SW480 (cell line): ENCODE measurements at regions not wholly inside any gene's neighbourhood (a gene's known extent, or its start where the extent isn't known, plus 50 kb on each side); places are given as distances from the start of the nearest gene placed in this dataset.

ENCODE experiments used
- DNase-seq: peaks from one replicate; pipeline ENCODE4 v3.0.0-alpha.2; 2016; ENCODE audit warnings: low spot score

DNA sequence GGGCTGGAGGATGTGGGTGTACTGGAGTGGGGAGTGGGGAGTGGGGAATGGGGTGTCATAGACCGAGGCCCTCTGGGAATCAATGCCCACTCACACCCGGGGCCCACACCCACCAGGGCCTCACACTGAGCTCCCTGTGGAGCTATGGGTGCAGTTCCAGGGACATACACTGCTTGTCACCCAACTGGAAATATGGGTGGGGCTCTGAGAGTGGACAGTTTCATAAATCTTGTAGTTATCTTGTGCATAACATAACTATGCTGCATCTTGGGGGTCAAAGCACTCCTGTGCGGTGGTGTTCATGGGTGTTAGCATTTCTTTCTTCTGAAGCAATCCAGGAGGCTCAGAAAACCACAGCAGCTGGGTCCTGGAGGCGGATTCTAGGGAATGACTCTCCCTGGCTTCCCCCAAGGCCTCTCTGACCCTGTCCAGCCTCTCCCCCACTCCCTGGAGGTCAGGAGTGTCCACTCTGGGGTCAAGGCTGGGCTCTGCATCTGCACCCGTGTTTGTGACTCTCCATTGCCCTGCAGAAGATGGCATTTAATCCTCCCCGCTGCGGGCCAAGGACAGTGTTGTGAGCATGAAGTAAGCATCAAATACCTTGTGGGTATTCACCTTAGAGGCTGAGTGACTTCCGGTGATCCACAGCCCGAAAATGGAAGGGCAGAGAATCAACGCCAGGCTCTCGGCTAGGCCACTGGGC lies 172.5 kb downstream of the CTTN start:
- no peak for DNase-seq

DNA sequence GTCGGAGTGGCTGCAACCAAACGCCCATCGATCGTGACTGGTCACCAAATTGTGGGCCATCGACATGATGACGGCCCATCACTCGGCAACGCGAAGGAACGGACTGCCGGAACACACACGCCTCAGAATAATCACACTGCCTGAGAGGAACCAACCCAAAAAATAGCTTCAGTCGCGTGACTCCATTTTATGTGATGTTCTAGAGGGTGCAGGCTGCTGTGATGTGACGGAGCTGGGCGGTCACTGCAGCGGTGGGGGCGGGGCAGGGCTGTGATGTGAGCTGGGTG lies 174.6 kb downstream of the CTTN start:
- DNase-seq: no peak

DNA sequence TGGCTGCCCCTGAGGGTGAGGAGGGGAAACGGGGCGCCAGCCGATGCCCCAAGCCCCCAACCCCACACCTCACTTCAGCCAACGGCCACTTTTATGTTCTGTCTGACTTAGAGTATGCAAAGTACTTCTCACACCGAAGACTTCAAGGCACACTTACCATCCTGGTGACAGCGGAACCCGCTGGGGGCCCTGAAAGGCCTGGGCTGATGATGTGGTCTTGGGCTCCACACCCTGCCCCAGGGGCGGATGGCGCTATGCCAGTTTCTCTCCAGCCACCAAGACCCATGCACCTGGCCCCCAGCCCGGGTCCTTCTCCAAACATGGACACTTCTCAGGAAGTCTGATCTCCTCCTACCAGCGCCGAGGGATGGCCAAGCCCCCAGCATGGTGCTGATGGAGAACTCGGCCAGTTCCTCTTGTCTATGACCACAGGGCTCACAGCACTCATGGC lies 175.4 kb downstream of the CTTN start:
- no peak for DNase-seq

DNA sequence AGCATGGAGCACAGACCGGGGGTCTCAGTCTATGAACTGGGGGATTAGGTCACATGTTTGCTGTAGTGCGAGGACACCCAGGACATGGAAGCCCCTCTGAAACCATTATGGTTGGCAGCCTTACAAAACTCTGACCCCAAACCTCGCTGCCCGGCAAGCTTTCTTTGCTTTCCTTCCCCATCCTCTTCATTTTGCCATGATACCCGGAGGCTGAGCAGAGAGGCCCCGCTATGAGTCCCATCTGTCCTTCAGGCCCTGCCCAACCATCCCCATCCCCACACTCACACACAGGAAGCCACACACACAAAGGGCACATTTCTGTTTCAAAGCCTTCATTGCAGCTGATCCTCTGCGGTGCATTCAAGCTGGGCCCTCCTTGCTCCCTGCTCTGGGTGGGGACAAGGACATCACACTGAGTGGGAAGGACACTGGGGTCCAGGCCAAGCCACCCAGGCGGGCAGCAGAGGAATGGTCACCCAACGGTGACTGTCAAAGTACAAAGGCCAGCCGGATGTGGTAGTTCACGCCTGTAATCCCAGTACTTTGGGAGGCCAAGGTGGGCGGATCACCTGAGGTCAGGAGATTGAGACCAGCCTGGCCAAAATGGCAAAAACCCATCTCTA lies 176.5 kb downstream of the CTTN start:
- DNase-seq: no peak

DNA sequence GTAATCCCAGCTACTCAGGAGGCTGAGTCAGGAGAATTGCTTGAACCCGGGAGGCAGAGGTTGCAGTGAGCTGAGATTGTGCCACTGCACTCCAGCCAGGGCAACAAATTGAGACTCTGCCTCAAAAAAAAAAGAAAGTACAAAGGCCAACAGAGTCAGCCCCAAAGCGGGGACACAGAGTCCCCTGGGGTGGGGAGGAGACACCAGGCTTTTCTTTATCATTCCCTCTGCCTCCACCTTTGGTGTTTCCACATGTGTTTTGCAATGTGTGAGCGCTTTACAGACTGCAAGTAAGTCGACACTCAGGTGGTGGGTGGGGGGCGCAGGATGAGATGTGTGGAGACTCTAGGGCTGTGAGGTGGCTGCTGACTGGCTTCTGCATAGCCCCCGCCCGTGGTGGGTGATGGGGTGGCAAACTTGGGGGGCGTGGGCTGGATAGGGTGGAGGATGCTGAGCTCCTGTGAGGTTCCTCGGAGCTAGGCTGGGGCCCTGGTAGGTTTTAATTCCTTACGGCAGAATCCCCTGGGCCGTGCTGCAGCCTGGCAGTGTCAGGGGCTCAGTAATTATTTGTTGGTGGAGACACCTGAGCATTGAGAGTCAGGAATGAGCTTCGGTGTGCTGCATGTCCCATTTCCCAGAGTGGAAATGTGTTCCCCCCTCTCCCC lies 177.2 kb downstream of the CTTN start:
- no peak for DNase-seq

DNA sequence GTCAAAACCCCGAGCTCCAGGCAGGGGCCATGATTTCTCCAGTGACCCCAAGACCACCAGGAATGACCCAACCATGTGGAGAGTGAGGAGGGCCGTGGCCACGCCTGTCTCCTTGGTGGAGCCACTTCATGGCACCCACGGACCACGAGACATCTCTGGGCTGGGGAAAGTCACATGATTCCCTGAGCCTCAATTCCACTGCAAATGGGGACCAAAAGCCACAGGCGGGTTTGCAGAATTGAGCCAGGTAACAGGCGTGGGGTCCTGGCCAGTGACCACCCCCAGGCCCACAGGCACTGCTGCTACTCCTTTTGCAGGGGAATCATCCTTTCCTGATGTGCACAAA lies 178.9 kb downstream of the CTTN start:
- DNase-seq: no peak

DNA sequence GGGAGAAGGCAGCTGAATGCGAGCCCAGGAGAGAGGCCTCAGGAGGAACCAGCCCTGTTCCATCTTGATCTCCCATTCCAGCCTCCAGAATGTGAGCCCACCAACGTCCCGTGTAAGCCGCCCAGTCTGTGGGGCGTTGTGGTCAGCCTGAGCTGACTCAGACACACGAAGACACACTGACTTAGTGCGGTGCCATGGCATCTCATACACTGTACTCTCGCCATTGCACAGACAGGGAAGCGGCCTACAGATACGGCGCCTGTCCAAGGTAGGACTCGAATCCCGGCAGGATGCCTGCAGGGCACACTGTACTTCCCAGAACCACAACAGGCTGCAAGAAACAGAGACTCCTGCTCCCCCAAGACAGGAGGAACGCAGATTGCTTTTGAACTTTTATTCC lies 179.6 kb downstream of the CTTN start:
- DNase-seq: no peak

DNA sequence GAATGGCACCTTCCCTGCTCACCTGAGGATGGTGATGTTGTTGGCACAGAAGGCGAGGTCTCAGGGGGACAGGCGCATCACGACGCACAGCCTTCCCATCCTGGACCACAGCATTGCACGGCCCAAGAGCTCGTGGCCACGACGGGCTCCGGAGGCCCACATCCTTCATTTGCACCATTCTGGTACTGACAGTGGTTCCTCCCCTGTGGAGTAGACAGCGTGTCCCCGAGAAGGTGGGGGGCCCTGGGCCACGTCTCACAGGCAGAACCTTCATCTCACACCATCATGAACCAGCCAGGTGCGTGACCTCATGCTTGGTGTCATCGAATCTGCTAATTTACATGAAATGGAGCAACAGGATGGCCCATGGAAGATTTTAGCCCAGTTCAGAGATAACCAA lies 180.0 kb downstream of the CTTN start:
- DNase-seq: no peak

DNA sequence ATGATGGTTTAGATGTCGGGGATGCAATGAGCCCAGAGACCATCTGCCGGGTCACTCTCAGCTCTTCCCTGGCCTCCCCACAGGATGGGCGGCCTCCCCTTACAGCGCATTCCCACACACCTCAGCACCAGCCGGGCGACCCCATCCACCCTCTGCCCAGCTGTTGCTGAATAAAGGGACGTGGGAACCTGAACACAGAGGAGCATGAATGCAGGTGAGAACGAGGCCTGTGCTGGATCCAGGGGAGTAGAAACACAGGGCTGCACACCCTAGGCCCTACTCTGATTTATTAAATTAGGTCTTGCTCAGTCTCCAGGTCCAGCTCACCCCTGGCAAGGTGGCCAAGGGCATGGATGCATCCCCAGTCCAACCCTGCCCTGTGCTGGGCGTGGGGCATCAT lies 180.5 kb downstream of the CTTN start:
- DNase-seq: no peak

DNA sequence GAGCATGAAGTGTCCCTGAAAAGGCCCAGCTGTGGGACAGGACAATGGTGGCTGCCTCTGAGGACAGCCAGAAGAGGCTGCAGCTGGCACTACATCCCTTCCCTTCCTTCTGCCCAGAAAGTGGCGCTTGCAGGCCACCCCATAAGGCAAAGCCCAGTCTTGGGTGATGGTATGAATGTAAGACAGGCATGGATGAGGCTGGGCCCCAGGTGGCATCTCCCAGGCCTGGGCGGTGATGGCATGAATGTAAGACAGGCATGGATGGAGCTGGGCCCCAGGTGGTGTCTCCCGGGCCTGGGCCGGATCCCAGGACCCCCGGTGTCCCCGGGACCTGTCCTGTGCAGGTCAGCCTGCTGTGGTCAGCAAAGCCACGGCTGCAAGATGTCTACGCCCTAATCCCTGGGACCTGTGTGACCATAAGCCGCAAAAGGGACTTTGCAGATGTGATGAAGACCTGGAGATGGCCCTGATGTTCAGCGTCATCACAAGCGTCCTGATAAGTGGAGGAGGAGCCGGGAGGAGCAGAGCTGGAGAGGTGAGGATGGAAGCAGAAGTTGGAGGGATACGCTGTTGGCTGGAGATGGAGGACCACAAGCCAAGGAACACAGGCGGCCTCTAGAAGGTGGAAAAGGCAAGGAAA lies 181.1 kb downstream of the CTTN start:
- no peak for DNase-seq

DNA sequence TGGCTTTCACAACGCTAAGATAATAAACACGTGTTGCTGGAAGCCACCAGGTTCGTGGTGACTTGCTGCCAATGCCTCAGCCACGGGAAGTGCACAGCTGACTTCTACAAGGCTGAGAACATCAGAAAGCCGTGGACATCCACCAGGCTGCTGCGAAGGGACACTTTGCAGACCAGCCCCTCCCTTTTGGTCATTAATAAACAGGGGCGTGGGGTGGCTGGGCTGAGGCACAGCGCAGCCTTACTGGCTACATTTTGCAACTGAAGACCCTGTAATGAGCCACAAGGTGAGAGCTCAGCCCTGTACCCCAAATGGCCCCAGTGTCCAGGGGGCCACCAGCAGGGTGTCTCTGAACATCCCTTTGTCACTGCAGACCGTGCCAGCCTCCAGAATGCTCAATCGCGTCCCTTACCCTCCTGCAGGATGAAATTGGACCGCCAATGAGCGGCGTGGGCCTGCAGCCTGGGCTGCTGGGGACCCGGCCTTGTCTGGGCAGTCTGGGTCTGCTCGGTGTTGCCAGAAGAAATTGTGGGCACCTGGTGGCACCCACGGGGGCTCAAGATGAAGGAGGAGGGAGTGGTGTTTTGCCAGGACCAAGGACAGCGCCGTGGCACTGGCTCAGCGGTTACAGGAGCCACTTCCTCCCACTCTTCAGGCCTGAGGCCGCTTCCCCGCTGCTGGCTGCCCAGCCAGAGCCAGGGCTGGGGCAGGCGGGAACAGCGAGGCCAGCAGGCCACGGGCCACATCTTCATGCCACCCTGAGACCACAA lies 181.9 kb downstream of the CTTN start:
- no peak for DNase-seq

DNA sequence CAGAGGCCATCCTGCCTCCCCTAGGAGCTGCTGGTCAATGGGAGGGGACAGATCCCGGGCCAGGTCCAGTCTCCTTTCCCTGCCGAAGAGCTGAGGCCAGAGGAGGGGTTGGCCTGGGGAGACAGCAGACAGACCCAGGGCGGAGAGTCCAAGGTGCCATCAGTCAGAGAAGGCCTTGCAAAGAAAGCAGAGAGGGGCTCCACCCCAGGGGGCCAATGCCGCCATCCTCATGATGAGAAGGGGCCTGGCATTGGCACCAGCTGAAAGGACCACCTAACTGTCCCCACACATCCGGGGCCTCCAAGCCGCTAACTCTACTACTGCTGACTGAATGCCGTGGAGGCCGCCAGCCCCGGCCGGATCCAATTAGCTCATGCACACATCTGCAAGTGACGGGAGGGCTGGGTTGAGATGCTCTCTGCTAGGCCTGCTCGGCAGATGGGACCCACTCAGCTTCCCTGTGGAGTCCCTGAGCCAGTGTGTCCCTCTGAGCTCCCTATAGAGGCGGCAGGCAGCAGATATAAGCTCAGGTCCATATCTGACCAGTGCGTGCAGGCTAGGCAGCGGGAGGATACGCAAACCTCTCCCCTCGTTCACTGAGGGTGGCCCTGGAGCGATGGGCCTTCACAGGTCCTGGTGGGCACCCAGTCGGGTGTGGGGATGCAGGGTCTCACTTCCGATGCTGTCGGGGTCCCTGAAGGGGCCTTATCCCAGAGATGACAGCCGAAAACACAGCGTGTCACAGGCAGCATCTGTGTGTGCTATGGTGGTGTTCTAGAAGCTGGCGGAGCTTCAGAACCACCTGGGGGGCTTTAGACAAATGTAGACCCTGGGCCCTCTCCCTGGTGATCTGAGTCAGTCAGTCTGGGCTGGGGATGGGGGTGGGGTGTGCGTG lies 183.9 kb downstream of the CTTN start:
- no peak for DNase-seq

DNA sequence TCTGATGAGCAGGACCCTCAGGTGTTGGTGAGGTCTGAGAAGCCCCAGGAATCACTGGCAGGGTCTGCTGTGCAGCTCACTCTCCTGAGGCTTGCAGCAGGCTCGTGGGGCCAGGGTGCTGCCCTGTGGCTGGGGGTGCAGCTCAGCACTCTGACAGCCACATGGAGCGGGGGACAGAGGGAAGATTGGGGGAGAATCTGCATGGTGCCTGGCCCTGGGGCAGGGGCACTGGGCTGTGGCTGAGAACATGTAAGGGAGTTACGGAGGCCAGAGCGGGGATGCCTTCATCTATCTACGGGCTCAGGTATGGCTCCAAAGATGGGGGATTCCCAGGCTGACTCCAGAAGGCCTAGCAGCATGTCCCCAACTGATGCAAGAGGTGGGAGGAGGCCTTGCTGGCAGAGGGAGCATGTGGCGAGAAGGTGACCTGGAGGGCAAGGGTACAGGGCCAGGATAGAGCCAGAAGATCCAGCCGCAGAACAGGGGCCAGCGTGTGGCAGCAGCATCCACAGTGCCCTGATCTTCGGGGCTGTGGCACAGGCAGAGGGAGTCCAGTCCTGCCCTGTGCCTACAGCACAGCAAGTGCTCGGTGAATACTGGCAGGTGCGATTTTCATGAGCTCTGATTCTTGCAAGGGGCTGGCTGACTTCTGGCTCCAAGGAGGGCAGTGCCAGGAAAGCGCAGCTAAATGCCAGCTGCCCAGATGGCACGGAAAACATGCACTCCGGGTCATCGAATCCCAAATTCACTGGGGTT lies 184.7 kb downstream of the CTTN start:
- DNase-seq: no peak

DNA sequence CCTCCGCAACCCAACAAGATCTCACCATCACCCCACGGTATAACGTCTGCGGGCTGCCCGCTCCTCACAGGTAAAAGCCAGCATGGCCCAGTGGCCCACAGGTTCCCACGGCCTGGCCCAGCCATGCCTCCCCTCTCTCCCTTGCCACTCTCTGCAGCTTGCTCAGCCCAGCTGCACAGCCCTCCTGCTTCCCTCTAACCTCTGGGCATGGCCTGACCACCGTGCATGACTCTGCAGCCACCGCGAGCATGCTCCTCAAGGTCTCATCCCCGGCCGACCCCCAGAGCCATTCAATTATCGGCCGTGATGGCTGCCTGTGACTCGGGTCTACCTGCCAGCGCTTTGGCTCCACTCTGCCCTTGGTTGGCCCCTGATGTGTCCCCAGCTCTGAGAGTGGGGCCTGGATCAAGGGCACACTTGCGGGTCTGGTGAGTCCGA lies 185.5 kb downstream of the CTTN start:
- no peak for DNase-seq

DNA sequence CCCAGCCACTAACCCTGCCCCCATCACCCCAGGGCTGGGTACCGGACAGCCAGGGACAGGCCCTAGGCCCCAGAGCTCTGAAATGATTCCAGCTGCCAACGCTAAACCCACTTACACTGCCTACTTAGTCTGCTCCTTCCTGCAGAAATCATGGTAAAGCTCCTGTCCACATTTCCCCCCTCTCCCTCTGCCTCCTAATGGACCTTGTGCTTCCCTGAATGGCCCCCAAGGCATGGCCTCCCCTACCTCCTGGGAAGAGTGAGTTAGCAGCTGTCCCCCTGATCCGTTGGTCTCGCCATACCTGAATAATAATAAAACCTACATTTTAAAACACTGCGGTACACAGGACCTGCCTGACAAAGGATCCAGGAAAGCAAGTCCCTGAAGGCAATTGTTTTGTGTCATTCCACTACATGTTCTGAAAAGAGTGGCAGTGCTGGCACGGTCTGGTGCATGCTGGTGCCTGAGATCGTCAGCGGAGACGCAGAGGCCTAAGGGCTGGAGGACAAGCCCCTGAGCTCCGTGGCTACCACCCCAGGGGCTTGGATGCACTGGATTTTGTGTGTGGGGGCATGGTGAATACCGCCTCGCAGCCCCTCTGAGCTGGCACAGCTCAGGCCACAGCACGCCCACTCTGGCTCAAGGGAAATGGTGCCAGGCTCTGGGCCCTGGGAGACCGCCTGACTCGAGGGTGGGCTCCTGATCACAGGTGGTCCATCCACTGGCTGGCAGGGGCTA lies 186.3 kb downstream of the CTTN start:
- no peak for DNase-seq

DNA sequence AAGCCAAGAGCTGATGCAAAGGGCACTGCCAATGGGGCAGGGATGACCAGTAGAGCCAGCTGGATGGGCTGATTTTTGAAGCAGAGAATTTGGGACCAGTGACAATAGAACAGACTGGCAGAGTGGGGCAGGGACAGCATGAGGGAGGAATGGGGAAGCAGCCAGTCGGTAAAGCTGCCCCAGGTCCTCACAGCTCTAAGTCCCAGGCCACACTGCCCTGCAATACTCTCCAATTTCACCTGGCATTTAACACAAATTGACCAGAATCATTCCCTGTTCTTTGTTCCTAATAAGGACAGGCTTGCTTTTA lies 186.9 kb downstream of the CTTN start:
- no peak for DNase-seq

DNA sequence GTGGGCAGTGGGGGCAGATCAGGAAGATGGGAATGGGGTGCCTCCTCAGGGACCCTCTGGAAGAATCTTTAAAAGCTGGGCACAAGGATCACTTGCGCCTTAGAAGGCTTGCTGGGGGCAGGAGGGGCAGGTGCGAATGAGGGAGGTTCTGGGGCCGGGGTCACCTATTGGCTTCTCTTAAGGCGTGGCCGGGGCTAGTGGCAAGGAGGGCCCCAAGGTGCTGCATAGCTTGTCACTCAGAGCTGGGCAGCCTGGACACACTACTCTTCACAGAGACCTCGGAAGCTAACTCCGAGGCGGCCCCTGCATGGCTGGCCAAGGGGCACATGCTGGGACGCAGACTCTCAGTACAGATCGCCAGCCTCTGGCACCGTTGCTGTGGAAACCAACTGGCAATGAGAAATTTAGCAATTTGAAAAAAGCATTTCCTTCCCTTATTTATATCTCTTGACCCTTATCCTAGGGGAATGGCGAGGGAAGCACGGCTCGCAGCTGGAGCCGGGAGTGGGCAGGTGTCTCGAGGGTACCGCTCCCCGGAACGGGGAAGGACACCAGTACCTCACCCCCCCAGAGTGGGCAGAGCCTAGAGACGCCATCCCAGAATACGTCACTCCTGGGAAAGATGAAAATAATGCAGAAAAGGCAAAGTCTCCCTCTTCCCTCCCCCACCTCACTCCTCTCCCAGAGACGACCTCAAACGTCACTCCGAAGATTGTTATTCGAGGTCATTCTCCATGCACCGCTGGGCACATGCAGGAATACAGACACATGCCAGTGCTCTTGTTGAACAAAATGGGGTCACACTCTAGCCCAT lies 188.1 kb downstream of the CTTN start:
- DNase-seq: no peak

DNA sequence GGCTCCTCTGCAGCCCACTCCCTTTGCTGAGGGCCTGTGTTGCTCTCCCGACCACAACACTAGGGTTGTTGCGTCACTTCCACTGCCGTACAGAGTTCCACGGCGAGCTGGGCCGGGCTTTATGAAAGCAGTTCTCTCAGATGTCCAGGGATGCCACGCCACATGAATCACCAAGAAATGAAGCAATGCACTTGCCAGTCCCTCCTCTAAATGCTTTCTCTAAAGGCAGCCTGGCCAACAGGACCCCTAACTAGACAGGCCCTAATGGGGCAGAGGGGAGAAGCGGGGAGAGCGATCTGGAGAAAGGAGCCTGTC lies 188.7 kb downstream of the CTTN start:
- DNase-seq: peak; percentile 83

DNA sequence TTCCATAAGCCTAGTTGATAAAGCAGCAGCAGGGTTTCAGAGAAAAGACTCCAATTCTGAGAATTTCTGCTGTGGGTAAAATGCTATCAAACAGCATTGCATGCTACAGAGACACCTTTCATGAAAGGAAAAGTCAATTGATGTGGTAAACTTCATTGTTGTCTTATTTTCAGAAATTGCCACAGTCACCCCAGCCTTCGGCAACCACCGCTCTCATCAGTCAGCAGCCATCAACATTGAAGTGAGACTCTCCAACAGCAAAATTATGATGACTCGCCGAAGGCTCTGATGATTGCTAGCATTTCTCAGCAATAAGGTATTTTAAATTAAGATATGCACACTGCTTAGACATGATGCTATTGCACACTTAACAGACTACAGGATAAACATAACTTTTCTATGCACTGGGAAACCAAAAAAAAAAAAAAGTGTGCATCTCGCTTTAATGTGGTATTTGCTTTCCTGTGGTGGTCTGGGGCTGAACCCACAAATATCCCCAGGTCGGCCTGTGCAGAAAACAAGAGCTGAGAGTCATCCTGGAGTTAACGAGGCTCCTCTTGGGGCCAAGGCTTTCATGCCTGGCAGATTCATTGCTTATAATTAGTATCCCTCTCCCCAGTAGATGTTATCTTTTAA lies 192.1 kb downstream of the CTTN start:
- peak; percentile 93 for DNase-seq
